ENCODE measurements at regions not wholly inside any gene's neighbourhood (a gene's known extent, or its start where the extent isn't known, plus 50 kb on each side); places are given as distances from the start of the nearest gene placed in this dataset.

- TF ChIP-seq CTCF (IDR thresholded peaks at IDR 0.05) (no peak), POLR2AphosphoS5 (IDR thresholded peaks at IDR 0.05) (no peak), POLR2A (IDR thresholded peaks at IDR 0.05) (no peak), EP300 (IDR thresholded peaks at IDR 0.05) (no peak)
Measured at GRCh38 chr4:147201016-147201415, 255.4 kb upstream of the TTC29 start.
